PC-9 (cell line): ENCODE measurements at regions not wholly inside any gene's neighbourhood (a gene's known extent, or its start where the extent isn't known, plus 50 kb on each side); places are given as distances from the start of the nearest gene placed in this dataset.

Experiments used
- CTCF ChIP-seq: fragments of 200-600 bp; sonication (generic); conservative IDR thresholded peaks from 2 replicates; pipeline ENCODE4 v1.6.1; 2017; ENCODE audit warnings: mixed run types, antibody characterized with exemption, mild to moderate bottlenecking, moderate library complexity
- EZH2 ChIP-seq: fragments of 200-600 bp; sonication (generic); IDR thresholded peaks from 2 replicates; pipeline ENCODE4 v1.8.0; 2017; ENCODE audit warnings: antibody characterized with exemption, low read depth

GRCh38 chr11:116187026-116187425 lies 585.8 kb downstream of the BUD13 start:
- TF ChIP-seq CTCF = no peak
- TF ChIP-seq EZH2 = no peak
